ENCODE measurements at regions not wholly inside any gene's neighbourhood (a gene's known extent, or its start where the extent isn't known, plus 50 kb on each side); places are given as distances from the start of the nearest gene placed in this dataset.

- Histone ChIP-seq H4K91ac (ENCODE audit: insufficient read length, low read depth, low read length) (no peak overlapping the region), H2AFZ (ENCODE audit: low read length) (no peak overlapping the region), H3K4me2 (ENCODE audit: insufficient read depth, insufficient read length, low read length) (no peak overlapping the region), H2AK5ac (ENCODE audit: insufficient read length, low read length) (no peak overlapping the region), H3K9ac (ENCODE audit: extremely low read depth, insufficient read length, low read length) (no peak overlapping the region), H4K5ac (ENCODE audit: insufficient read length, low read depth, low read length) (no peak overlapping the region), H3K27ac (ENCODE audit: insufficient read length, low read depth, low read length) (no peak overlapping the region), H3K79me1 (ENCODE audit: insufficient read depth, low read depth, low read length, poor library complexity, severe bottlenecking) (no peaks in the 10 kb centered on the region), H4K8ac (replicated peaks; ENCODE audit: insufficient read length, low read depth, low read length) (no peak overlapping the region), H3K14ac (ENCODE audit: insufficient read depth, low read length) (no peak overlapping the region), H3T11ph (ENCODE audit: low read length) (no peak overlapping the region), H2BK120ac (ENCODE audit: low read depth, low read length, poor library complexity, severe bottlenecking) (no peak overlapping the region), H3K23ac (ENCODE audit: insufficient read length, low read depth, low read length) (no peak overlapping the region), H3K4me1 (ENCODE audit: insufficient read depth, low read length) (no peaks in the 10 kb centered on the region), H3K27me3 (ENCODE audit: insufficient read depth, low read length) (no peaks in the 10 kb centered on the region), H3K4ac (ENCODE audit: low read depth, low read length) (no peak overlapping the region), H3K79me2 (ENCODE audit: insufficient read depth, low read length) (no peaks in the 10 kb centered on the region), H3K18ac (ENCODE audit: insufficient read length, low read depth, low read length) (no peak overlapping the region), H3K9me3 (ENCODE audit: control insufficient read depth, low read depth, low read length) (no peaks in the 10 kb centered on the region), H4K20me1 (ENCODE audit: control insufficient read depth, insufficient read depth, insufficient read length) (no peaks in the 10 kb centered on the region), H3K56ac (ENCODE audit: insufficient read length, low read depth, low read length) (no peak overlapping the region), H2BK20ac (ENCODE audit: low read depth, low read length, poor library complexity, severe bottlenecking) (no peak overlapping the region), H2BK5ac (ENCODE audit: insufficient read length, low read length) (no peak overlapping the region), H2BK12ac (ENCODE audit: insufficient read length, low read depth, low read length) (no peak overlapping the region), H2BK15ac (ENCODE audit: low read depth, low read length) (no peak overlapping the region), H3K23me2 (ENCODE audit: insufficient read length, low read depth, low read length, poor library complexity, severe bottlenecking) (no peaks in the 10 kb centered on the region)
- Mint-ChIP-seq H3K4me3 (no peak overlapping the region), H3K27ac (no peak overlapping the region), H3K9me3 (no peaks in the 10 kb centered on the region), H3K36me3 (ENCODE audit: insufficient read depth in 1 of 3, low read depth in 3 of 3) (no peaks in the 10 kb centered on the region), H3K27me3 (ENCODE audit: low read depth) (no peaks in the 10 kb centered on the region), H3K4me1 (peaks cover 0 to 3% of the 10 kb centered on the region in 2 experiments; a peak in 2 of 4 replicates)
- TF ChIP-seq, protein P1, sequence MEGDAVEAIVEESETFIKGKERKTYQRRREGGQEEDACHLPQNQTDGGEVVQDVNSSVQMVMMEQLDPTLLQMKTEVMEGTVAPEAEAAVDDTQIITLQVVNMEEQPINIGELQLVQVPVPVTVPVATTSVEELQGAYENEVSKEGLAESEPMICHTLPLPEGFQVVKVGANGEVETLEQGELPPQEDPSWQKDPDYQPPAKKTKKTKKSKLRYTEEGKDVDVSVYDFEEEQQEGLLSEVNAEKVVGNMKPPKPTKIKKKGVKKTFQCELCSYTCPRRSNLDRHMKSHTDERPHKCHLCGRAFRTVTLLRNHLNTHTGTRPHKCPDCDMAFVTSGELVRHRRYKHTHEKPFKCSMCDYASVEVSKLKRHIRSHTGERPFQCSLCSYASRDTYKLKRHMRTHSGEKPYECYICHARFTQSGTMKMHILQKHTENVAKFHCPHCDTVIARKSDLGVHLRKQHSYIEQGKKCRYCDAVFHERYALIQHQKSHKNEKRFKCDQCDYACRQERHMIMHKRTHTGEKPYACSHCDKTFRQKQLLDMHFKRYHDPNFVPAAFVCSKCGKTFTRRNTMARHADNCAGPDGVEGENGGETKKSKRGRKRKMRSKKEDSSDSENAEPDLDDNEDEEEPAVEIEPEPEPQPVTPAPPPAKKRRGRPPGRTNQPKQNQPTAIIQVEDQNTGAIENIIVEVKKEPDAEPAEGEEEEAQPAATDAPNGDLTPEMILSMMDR (conservative IDR thresholded peaks at IDR 0.05), result no peak
- no CpG with 5 or more reads among the region's 3 CpGs for WGBS (ENCODE audit: extremely low coverage, insufficient read length, low lambda C conversion rate)
- no peak for DNase-seq
These were observed 154.8 kb upstream of the FAR2 start for GRCh38 chr12:28994179-28994715.

All from H9 (cell line).